Skeletal muscle tissue (tissue), 3 donors: ENCODE measurements at regions not wholly inside any gene's neighbourhood (a gene's known extent, or its start where the extent isn't known, plus 50 kb on each side); places are given as distances from the start of the nearest gene placed in this dataset.
"Not testable (repeated sequence)": the region's sequence is repeated elsewhere in the genome, so short reads cannot be mapped to it uniquely, and the experiment has no call there.

Source experiments
- H3K27ac ChIP-seq: one replicate; pipeline ENCODE4 v1.7.0; 2013; ENCODE audit warnings: mild to moderate bottlenecking, low read depth, low read length, inconsistent platforms
- H3K27me3 ChIP-seq, 3 donors: one replicate each; pipeline ENCODE4 v1.7.0; 2013; ENCODE audit warnings: low read length in 3 of 3; ENCODE audit not compliant: control insufficient read depth in 3 of 3, insufficient read depth in 3 of 3
- H3K36me3 ChIP-seq, 3 donors: one replicate each; pipeline ENCODE4 v1.7.0; 2013; ENCODE audit warnings: low read length in 3 of 3; ENCODE audit not compliant: control insufficient read depth in 3 of 3, insufficient read depth in 3 of 3
- H3K4me1 ChIP-seq, 3 donors: one replicate each; pipeline ENCODE4 v1.7.0; 2013; ENCODE audit warnings: low read length in 3 of 3, mild to moderate bottlenecking in 3 of 3; ENCODE audit not compliant: control insufficient read depth in 3 of 3, insufficient read depth in 3 of 3
- H3K4me3 ChIP-seq, 3 donors: one replicate each; pipeline ENCODE4 v1.7.0; 2013; ENCODE audit warnings: low read length in 3 of 3
- H3K9ac ChIP-seq, 3 donors: one replicate each; pipeline ENCODE4 v1.7.0; 2013; ENCODE audit warnings: low read length in 3 of 3, mild to moderate bottlenecking in 3 of 3, moderate library complexity in 2 of 3, low read depth in 1 of 3
- H3K9me3 ChIP-seq, 3 donors: one replicate each; pipeline ENCODE4 v1.7.0; 2013; ENCODE audit warnings: low read length in 3 of 3; ENCODE audit not compliant: control insufficient read depth in 3 of 3
- donor health status: Osteomylitis.

DNA sequence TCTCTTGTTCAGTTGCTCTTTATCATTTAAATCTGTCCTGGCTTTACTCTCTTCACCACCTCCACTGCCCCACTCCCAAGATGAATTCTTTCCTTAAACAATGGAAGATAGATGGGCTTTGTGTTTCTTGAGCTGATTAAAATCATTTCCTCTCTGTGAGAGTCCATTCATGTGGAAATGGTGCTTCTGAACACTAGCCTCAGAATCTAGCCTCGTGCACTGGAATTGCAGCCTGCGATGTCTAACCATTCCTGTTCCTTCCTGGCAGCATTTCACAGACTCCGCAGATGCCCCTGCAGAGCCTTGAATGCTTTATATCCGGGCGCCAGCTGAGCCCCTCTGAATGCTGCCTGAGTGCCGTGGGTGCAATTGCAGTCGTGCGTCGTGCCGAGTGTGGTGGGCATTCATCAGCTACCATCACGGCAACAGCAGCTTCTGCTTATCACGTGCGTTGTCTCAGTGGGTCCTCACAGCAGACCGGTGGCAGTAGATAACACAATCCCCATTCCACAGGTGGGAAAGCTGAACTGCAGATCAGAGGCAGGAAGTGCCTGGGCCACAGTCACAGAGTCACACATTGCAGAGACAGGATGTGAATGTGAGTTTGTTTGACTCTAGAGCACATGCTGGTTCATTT, 172.8 kb upstream of the WSCD1 start:
- H3K9ac ChIP-seq, result no peak overlapping the region
- no peak overlapping the region for H3K27ac ChIP-seq
- no peaks in the 10 kb centered on the region for H3K27me3 ChIP-seq

DNA sequence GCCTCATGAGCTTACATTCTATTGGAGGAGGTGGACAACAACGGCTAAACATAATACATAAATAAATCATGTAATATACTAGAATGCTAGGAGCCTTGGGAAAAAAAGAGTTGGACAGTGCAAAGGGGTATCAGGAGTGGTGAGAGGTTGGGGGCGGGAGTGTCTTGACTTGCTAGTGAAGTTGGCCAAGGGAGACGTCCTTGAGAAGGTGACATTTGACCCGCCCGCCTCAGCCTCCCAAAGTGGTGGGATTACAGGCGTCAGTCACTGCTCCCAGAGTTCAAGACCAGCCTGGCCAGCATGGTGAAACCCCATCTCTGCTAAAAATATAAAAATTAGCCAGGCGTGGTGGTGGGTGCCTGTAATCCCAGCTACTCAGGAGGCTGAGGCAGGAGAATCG, 172.2 kb upstream of the WSCD1 start:
- H3K27ac ChIP-seq, H3K9me3 ChIP-seq, H3K36me3 ChIP-seq, H3K9ac ChIP-seq, H3K27me3 ChIP-seq, H3K4me3 ChIP-seq: not testable (repeated sequence)
- H3K4me1 ChIP-seq, result peaks cover 8 to 20% (median 14%) of the 10 kb centered on the region in 3 donors

More for the DNA sequence above, 172.8 kb upstream of the WSCD1 start:
- Histone ChIP-seq H3K9me3 (no peaks in the 10 kb centered on the region), H3K4me3 (no peak overlapping the region), H3K36me3 (no peaks in the 10 kb centered on the region), H3K4me1 (peaks cover 8 to 20% (median 13%) of the 10 kb centered on the region in 3 donors)

DNA sequence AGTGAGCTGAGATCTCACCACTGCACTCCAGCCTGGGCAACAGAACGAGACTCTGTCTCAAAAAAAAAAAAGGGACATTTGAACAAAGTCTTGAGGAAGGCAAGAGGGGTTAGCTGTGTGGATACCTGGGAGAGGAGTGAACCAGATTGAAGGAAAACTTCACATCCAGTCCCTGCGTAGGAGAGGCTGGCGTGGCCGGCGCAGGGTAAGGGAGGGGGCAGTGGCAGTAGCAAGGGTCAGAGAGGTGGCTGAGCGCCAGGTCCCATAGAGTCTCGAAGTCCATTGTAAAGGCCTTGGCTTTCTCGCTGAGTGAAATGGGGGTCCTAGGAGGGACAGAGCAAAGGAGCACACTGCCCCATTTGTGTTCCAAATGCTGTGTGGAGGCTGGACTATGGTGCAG, 171.8 kb upstream of the WSCD1 start:
- no peak overlapping the region for H3K27ac ChIP-seq
- H3K9ac ChIP-seq, result no peak overlapping the region
- H3K4me3 ChIP-seq, result no peak overlapping the region
- H3K27me3 ChIP-seq, result no peaks in the 10 kb centered on the region
- H3K9me3 ChIP-seq, result no peaks in the 10 kb centered on the region
- no peaks in the 10 kb centered on the region for H3K36me3 ChIP-seq
- peaks cover 5 to 16% (median 10%) of the 10 kb centered on the region in 3 donors for H3K4me1 ChIP-seq

DNA sequence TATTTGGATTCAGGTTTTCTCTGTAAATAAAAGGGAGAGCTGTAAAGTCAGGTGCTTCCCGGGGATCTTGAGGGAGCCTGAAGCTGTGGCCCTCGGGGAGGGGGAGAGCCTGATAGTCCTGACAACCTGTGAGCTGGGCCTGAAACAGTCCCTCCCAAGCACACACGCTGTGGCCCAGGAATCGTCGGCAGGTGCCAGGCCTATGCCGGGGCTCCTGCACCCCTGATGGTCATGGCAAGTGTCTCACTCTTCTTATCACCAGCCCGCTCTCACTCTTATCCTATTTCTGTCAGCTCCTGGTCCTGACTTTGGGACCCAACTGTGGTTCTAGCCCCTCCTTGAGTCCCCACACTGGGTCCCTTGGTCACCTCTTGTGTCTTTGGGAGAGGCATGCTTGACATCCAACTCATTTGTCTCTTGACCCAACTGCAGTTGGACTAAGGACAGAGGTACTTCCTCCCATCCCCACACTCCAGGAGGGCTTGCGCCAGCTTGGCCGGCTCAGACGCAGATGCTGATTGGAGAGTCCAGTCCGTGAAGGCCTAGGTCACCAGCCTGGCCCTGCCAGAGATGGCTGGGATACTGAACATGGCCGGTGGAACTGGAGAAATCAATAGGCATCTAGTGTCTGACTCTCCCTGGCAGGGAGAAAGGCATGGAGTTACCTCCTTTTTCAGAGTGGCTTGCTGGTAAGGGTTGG, 170.5 kb upstream of the WSCD1 start:
- Histone ChIP-seq H3K27me3 (no peaks in the 10 kb centered on the region), H3K27ac (no peak overlapping the region), H3K9ac (no peak overlapping the region), H3K9me3 (no peaks in the 10 kb centered on the region), H3K4me3 (no peak overlapping the region), H3K36me3 (no peaks in the 10 kb centered on the region), H3K4me1 (peaks cover 0 to 9% (median 4%) of the 10 kb centered on the region in 3 donors)

DNA sequence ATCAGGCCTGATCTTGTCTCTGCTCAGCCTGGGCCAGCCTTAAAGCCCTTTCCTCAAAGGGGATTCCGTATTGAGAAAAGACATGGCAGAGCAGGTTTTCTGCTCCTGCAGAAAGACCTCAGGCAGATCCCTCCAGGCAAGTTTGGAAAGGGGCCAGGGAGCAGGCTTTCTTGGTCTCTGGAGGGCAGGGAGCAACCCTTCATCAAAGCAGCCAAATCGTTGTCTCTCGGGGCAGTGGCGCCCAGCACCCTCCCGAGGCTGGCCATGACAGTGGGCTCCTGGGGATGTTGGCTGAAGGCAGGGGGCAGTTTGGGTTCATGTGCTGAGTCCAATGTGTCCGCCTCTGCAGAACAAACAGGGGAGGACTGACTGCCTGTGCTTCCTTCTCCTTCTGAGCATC, 168.4 kb upstream of the WSCD1 start:
- Histone ChIP-seq H3K27me3 (no peaks in the 10 kb centered on the region), H3K9ac (no peak overlapping the region), H3K9me3 (no peaks in the 10 kb centered on the region)

DNA sequence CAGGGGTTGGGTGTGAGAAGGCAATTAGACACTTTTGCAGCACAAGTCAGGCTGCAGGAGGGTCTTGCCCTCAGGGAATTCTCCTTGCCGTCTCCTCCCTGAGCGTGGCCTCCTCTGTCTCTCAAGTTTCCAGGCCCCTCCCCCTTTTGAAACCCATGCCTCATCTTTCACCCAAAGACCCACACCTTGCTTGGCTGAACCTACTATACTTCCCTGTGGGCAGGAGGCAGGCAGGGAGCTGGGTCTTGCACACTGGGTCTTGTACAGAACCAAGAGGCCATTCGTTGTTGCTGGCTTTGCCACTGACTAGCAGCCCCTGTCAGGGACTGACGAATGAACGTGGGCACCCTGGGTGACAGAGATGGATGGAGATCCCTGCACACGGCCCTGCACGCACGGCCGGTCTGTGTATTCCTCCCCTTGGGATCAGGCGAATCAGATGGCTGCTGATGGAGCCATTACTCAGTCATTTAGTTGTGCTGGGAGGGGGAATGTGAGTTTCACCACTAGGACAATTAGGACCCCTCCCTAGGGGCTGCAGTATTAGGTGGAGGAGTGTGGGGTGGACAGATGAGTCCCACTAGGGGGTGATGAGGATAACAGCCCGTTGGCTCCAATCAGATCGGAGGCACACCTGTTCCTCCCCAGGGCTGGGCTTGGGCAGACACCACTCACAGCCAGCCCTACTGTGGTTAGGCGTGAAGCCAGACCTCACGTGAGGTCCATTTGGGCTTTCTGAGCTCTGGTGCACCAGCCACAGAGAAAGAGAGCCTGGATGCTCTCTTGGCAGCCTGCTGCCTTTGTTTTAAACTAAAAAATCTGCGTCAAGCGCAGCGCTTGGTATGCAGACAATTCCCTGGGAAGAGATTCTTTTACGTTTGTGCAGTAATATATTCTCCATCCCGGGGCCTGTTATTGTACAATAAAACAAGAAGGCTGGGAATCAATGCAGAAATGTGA, 167.7 kb upstream of the WSCD1 start:
- Histone ChIP-seq H3K36me3 (no peaks in the 10 kb centered on the region), H3K4me1 (peaks cover 0 to 9% (median 4%) of the 10 kb centered on the region in 3 donors), H3K9ac (no peak overlapping the region), H3K4me3 (no peak overlapping the region), H3K27me3 (no peaks in the 10 kb centered on the region), H3K9me3 (no peaks in the 10 kb centered on the region), H3K27ac (no peak overlapping the region)

More for the DNA sequence above, 168.4 kb upstream of the WSCD1 start:
- H3K4me1 ChIP-seq, result peaks cover 0 to 9% (median 4%) of the 10 kb centered on the region in 3 donors
- no peak overlapping the region for H3K4me3 ChIP-seq
- no peaks in the 10 kb centered on the region for H3K36me3 ChIP-seq
- no peak overlapping the region for H3K27ac ChIP-seq

DNA sequence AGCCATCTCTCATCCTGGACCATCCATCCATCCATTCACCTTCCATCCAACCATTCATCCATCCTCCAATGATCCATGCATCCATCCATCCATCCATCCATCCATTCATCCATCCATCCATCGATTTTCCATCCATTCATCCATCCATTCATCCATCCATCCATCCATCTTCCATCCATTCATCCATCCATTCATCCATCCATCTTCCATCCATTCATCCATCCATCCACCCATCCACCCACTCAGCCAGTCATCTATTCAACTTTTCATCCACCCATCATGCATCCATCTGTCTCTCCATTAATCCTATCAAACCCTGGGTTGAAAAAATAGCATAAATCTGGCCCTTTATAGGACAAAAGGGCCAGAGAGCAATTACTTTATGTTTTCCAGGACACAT, 158.3 kb upstream of the WSCD1 start:
- Histone ChIP-seq H3K4me3 (no peak overlapping the region), H3K9ac (no peak overlapping the region), H3K27ac (no peak overlapping the region), H3K36me3 (no peaks in the 10 kb centered on the region), H3K4me1 (no peaks in the 10 kb centered on the region), H3K9me3 (no peaks in the 10 kb centered on the region), H3K27me3 (peaks cover 0 to 2% (median 0%) of the 10 kb centered on the region in 3 donors)

DNA sequence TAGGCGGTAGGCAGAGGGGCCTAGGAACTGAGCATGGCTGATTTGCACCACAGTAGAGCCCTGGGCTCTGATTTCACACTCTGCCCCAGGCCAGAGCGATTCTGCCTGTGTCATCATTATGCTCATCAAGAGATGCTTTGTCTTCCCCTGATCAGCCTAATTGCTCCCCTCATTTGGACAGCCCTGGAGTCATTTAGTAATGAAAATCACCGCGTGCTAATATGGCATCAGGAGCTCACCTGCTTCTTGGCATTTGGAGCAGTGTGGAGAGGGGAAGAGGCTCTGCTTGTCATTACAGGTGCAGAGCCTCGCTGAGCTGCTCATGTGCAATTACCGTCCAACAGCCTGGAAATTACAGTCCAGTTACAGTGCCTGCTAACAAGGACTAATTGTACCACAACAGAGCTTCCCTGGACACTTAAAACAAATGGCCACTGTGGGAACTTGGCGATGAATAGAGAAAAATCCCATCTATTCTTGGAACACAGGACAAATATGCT, 157.1 kb upstream of the WSCD1 start:
- Histone ChIP-seq H3K9ac (no peak overlapping the region), H3K27ac (no peak overlapping the region), H3K4me3 (no peak overlapping the region), H3K9me3 (no peaks in the 10 kb centered on the region), H3K4me1 (no peaks in the 10 kb centered on the region), H3K27me3 (peaks cover 0 to 2% (median 0%) of the 10 kb centered on the region in 3 donors), H3K36me3 (no peaks in the 10 kb centered on the region)

DNA sequence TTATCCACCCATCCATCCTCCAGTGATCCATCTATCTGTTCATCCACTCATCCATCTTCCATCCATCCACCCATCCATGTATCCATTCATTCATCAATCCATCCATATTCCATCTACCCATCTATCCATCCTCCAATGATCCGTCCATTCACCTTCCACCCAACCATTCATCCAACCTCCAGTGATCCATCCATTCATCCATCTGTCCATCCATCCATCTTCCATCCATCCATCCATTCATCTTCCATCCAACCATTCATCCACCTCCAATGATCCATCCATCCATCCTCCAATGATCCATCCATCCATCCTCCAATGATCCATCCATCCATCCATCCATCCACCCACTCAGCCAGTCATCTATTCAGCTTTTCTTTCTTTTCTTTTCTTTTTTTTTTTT, 156.5 kb upstream of the WSCD1 start:
- Histone ChIP-seq H3K4me3 (no peak overlapping the region), H3K9me3 (no peaks in the 10 kb centered on the region), H3K27me3 (peaks cover 0 to 2% (median 0%) of the 10 kb centered on the region in 3 donors), H3K27ac (no peak overlapping the region), H3K9ac (no peak overlapping the region), H3K36me3 (no peaks in the 10 kb centered on the region), H3K4me1 (no peaks in the 10 kb centered on the region)
